Fibroblast of lung (primary cell): ENCODE measurements at regions not wholly inside any gene's neighbourhood (a gene's known extent, or its start where the extent isn't known, plus 50 kb on each side); places are given as distances from the start of the nearest gene placed in this dataset.

Experiments used
- EZH2 ChIP-seq: IDR thresholded peaks from 2 replicates; pipeline ENCODE4 v1.5.1; 2012; ENCODE audit warnings: low read length, control low read depth, mild to moderate bottlenecking; ENCODE audit errors: missing control alignments
- TF ChIP-seq, protein P1 (sequence below), 2 donors: IDR thresholded peaks in 1 of 2; conservative IDR thresholded peaks in 1 of 2; 1 replicate in 1 of 2; 2 replicates in 1 of 2; pipeline ENCODE4 v1.5.1; 2011 to 2012; ENCODE audit warnings: low read length in 2 of 2, control low read depth in 1 of 2, inconsistent platforms in 1 of 2, low read depth in 1 of 2, mild to moderate bottlenecking in 1 of 2

DNA sequence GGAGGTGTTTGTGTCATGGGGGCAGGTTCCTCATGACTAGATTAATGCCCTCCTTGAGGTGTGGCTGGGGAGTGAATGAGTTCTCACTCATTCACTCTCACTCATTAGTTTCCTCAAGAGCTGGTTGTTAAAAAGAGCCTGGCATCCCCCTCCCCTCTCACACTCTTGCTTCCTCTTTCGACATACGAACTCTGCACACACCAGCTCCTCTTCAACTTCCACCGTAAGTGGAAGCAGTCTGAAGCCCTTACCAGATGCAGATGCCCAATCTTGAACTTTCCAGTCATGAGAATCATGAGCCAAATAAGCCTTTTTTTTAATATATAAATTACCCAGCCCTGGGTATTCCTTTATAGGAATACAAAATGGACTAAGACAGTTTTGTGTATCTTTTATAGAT is 82.5 kb downstream of the SPRY4 start:
- TF ChIP-seq, protein P1, sequence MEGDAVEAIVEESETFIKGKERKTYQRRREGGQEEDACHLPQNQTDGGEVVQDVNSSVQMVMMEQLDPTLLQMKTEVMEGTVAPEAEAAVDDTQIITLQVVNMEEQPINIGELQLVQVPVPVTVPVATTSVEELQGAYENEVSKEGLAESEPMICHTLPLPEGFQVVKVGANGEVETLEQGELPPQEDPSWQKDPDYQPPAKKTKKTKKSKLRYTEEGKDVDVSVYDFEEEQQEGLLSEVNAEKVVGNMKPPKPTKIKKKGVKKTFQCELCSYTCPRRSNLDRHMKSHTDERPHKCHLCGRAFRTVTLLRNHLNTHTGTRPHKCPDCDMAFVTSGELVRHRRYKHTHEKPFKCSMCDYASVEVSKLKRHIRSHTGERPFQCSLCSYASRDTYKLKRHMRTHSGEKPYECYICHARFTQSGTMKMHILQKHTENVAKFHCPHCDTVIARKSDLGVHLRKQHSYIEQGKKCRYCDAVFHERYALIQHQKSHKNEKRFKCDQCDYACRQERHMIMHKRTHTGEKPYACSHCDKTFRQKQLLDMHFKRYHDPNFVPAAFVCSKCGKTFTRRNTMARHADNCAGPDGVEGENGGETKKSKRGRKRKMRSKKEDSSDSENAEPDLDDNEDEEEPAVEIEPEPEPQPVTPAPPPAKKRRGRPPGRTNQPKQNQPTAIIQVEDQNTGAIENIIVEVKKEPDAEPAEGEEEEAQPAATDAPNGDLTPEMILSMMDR (conservative IDR thresholded peaks at IDR 0.05 in 1 of 2, IDR thresholded peaks at IDR 0.05 in 1 of 2; ENCODE audit: low read depth in 1 of 2, low read length in 2 of 2), result no peak
- no peak for TF ChIP-seq EZH2
